ENCODE measurements at regions not wholly inside any gene's neighbourhood (a gene's known extent, or its start where the extent isn't known, plus 50 kb on each side); places are given as distances from the start of the nearest gene placed in this dataset.

GRCh38 chr10:111590703-111591102, 513.9 kb downstream of the ADRA2A start:
- H3K27me3 ChIP-seq, result no peaks in the 10 kb centered on the region
- WGBS, 2 donors, result 48 to 57% methylated on average over 3 of the region's 3 CpGs
- TF ChIP-seq POLR2A (IDR thresholded peaks at IDR 0.05), result no peak
- TF ChIP-seq CTCF (IDR thresholded peaks at IDR 0.05), result no peak
- TF ChIP-seq EP300 (IDR thresholded peaks at IDR 0.05), result no peak
- no peak for DNase-seq (ENCODE audit: low spot score in 2 of 2)
- H3K36me3 ChIP-seq, result no peaks in the 10 kb centered on the region
- H3K4me1 ChIP-seq, result no peaks in the 10 kb centered on the region
- H3K27ac ChIP-seq, result no peak overlapping the region
- H3K4me3 ChIP-seq, result no peak overlapping the region
- no peaks in the 10 kb centered on the region for H3K9me3 ChIP-seq

DNA sequence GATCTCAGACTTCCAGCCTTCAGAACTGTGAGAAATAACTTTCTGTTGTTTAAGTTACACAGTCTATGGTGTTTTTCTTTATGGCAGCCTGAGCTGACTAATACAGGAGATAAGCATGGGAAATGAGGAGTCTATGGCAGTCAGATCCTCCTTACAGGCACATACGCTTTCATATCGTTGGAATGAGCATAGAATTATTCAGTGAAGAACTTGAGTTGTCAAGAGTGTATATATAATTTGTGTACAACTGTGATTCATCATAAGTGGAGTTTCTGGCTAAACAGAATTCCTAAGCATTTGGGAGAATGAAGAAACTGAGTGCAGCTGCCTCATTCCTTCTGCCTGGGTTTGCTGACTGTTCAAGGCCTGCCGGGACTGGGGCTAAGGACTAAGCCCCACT, 516.7 kb downstream of the ADRA2A start:
- no peak for DNase-seq (ENCODE audit: low spot score in 2 of 2)
- 81 to 89% methylated on average over 3 of the region's 3 CpGs for WGBS, 2 donors
- H3K36me3 ChIP-seq, result no peaks in the 10 kb centered on the region
- TF ChIP-seq POLR2A (IDR thresholded peaks at IDR 0.05), result no peak
- no peak for TF ChIP-seq EP300 (IDR thresholded peaks at IDR 0.05)
- no peak for TF ChIP-seq CTCF (IDR thresholded peaks at IDR 0.05)
- H3K9me3 ChIP-seq, result no peaks in the 10 kb centered on the region
- H3K27ac ChIP-seq, result no peak overlapping the region
- no peak overlapping the region for H3K4me3 ChIP-seq
- no peaks in the 10 kb centered on the region for H3K27me3 ChIP-seq
- H3K4me1 ChIP-seq, result peaks cover 0 to 3% (median 0%) of the 10 kb centered on the region in 4 donors

DNA sequence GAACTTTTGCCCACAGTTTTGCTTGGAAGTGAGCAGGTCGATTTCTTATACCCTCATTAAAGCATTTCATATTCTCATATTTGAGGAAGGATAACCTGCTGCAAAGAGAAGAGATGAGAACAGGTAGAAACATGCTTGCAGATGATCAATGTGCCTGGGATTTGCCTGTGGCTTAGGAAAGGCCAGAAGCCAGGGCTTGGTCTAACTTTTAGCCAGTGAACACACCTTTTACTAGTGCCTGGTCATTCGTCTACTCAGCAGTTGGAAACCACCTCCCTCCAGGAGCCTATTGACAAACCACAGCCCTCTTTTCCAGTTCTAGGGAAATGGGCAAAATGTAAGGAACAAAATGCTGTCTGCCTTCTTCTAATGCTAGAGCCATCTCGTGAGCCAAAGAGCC, 518.3 kb downstream of the ADRA2A start:
- H3K27ac ChIP-seq, result no peak overlapping the region
- 75 to 80% methylated on average over 3 of the region's 3 CpGs for WGBS, 2 donors
- no peaks in the 10 kb centered on the region for H3K27me3 ChIP-seq
- H3K9me3 ChIP-seq, result no peaks in the 10 kb centered on the region
- DNase-seq (ENCODE audit: low spot score in 2 of 2), result no peak
- H3K4me3 ChIP-seq, result no peak overlapping the region
- no peak for TF ChIP-seq POLR2A (IDR thresholded peaks at IDR 0.05)
- no peak for TF ChIP-seq CTCF (IDR thresholded peaks at IDR 0.05)
- H3K36me3 ChIP-seq, result no peaks in the 10 kb centered on the region
- peaks cover 0 to 5% (median 0%) of the 10 kb centered on the region in 4 donors for H3K4me1 ChIP-seq

GRCh38 chr10:111598433-111599059, 521.7 kb downstream of the ADRA2A start:
- no peaks in the 10 kb centered on the region for H3K36me3 ChIP-seq
- no peaks in the 10 kb centered on the region for H3K27me3 ChIP-seq
- DNase-seq (ENCODE audit: low spot score in 2 of 2), result peak; percentile 36 to 80
- no peak overlapping the region for H3K4me3 ChIP-seq
- 43 to 44% methylated on average over 6 of the region's 6 CpGs for WGBS, 2 donors
- no peak overlapping the region for H3K27ac ChIP-seq
- TF ChIP-seq EP300 (IDR thresholded peaks at IDR 0.05) (no peak), CTCF (IDR thresholded peaks at IDR 0.05) (peak; percentile 59 to 76 (median 71)), POLR2A (IDR thresholded peaks at IDR 0.05) (no peak)
- peaks cover 0 to 5% (median 0%) of the 10 kb centered on the region in 4 donors for H3K4me1 ChIP-seq
- no peaks in the 10 kb centered on the region for H3K9me3 ChIP-seq

DNA sequence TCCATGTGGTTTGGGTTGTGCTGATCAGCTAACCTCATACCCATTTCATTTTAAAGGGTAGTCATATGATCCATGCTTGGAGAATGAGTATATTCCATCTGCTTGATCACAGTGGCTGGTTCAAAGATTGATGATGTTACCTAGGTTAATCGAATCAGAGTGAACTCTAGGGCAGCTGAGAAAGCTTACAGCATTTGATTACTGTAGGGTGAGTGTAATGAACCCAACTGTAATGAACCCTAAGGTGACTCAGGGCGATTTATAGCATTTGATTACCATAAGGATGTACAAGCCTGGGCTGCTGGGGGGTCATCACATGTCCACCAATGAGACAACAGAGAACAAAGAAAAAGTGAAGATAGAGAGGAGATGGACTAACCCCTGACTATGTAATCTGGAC, 523.1 kb downstream of the ADRA2A start:
- Histone ChIP-seq H3K4me1 (peaks cover 0 to 5% (median 0%) of the 10 kb centered on the region in 4 donors), H3K9me3 (no peaks in the 10 kb centered on the region), H3K27ac (no peak overlapping the region), H3K36me3 (no peaks in the 10 kb centered on the region), H3K27me3 (no peaks in the 10 kb centered on the region), H3K4me3 (no peak overlapping the region)
- DNase-seq (ENCODE audit: low spot score in 2 of 2), result no peak
- TF ChIP-seq EP300 (IDR thresholded peaks at IDR 0.05) (no peak), CTCF (IDR thresholded peaks at IDR 0.05) (no peak), POLR2A (IDR thresholded peaks at IDR 0.05) (no peak)
- WGBS, 2 donors, result 95% methylated on average over 2 of the region's 2 CpGs
